AG08395 (cell line): ENCODE measurements at regions not wholly inside any gene's neighbourhood (a gene's known extent, or its start where the extent isn't known, plus 50 kb on each side); places are given as distances from the start of the nearest gene placed in this dataset.

Source experiments
- DNase-seq: peaks from one replicate; pipeline ENCODE4 v3.0.0; 2012; ENCODE audit warnings: mixed read lengths, low spot score

GRCh38 chr7:25636168-25636567 lies 407.9 kb upstream of the NPVF start:
- no peak for DNase-seq

- DNase-seq = no peak
Measured at GRCh38 chr7:25636871-25637283, 408.6 kb upstream of the NPVF start.

GRCh38 chr7:25638068-25638467 lies 409.8 kb upstream of the NPVF start:
- no peak for DNase-seq

GRCh38 chr7:25638590-25639244 lies 410.4 kb upstream of the NPVF start:
- DNase-seq = no peak

GRCh38 chr7:25642849-25643248 lies 414.6 kb upstream of the NPVF start:
- no peak for DNase-seq

GRCh38 chr7:25643286-25643685 lies 415.0 kb upstream of the NPVF start:
- DNase-seq = no peak

- no peak for DNase-seq
Measured at GRCh38 chr7:25643770-25644394, 415.6 kb upstream of the NPVF start.

GRCh38 chr7:25646726-25647413 lies 418.6 kb upstream of the NPVF start:
- no peak for DNase-seq

- DNase-seq = no peak
Measured at GRCh38 chr7:25647872-25648271, 419.6 kb upstream of the NPVF start.

- DNase-seq = no peak
Measured at GRCh38 chr7:25652366-25652765, 424.1 kb upstream of the NPVF start.

- DNase-seq = no peak
Measured at GRCh38 chr7:25653384-25653783, 425.1 kb upstream of the NPVF start.

GRCh38 chr7:25656071-25656470 lies 427.8 kb upstream of the NPVF start:
- no peak for DNase-seq

GRCh38 chr7:25656581-25657026 lies 428.3 kb upstream of the NPVF start:
- DNase-seq = peak; percentile 24

GRCh38 chr7:25658375-25658774 lies 430.1 kb upstream of the NPVF start:
- DNase-seq = no peak

- no peak for DNase-seq
Measured at GRCh38 chr7:25659841-25660240, 431.6 kb upstream of the NPVF start.

- no peak for DNase-seq
Measured at GRCh38 chr7:25662841-25663800, 434.8 kb upstream of the NPVF start.

GRCh38 chr7:25663877-25664276 lies 435.6 kb upstream of the NPVF start:
- DNase-seq = no peak

GRCh38 chr7:25664593-25664992 lies 436.3 kb upstream of the NPVF start:
- DNase-seq = no peak

- DNase-seq = peak; percentile 4
Measured at GRCh38 chr7:25665374-25665773, 437.1 kb upstream of the NPVF start.

- DNase-seq = no peak
Measured at GRCh38 chr7:25665903-25666670, 437.8 kb upstream of the NPVF start.

GRCh38 chr7:25666671-25667060 lies 438.4 kb upstream of the NPVF start:
- no peak for DNase-seq
